K562 (cell line): ENCODE measurements at regions not wholly inside any gene's neighbourhood (a gene's known extent, or its start where the extent isn't known, plus 50 kb on each side); places are given as distances from the start of the nearest gene placed in this dataset.

Source experiments
- CBX1 ChIP-seq: sonication (generic); IDR thresholded peaks from 2 replicates; pipeline ENCODE4 v1.6.1; 2016; ENCODE audit warnings: antibody characterized with exemption, low read depth, mild to moderate bottlenecking
- CHD4 ChIP-seq: fragments of 200-600 bp; sonication (generic); IDR thresholded peaks from 3 replicates; pipeline ENCODE4 v1.6.1; 2012; ENCODE audit warnings: low read depth, mild to moderate bottlenecking, mixed read lengths, low read length, inconsistent platforms; ENCODE audit not compliant: insufficient read depth, insufficient replicate concordance, poor library complexity, severe bottlenecking
- EHMT2 ChIP-seq: fragments of 450-650 bp; IDR thresholded peaks from 2 replicates; pipeline ENCODE4 v1.6.1; 2018; ENCODE audit warnings: antibody characterized with exemption
- GTF2A2 ChIP-seq: IDR thresholded peaks from 2 replicates; pipeline ENCODE4 v1.6.1; 2016; ENCODE audit warnings: mild to moderate bottlenecking, missing genetic modification characterization, missing compliant biosample characterization
- HNRNPH1 ChIP-seq: fragments of 200-400 bp; formaldehyde crosslinking; optimal IDR thresholded peaks from 2 replicates; pipeline ENCODE3; 2017; ENCODE audit warnings: low read depth, mild to moderate bottlenecking, low read length, moderate library complexity
- KLF1 ChIP-seq: fragments of 450-650 bp; IDR thresholded peaks from 2 replicates; pipeline ENCODE4 v1.6.1; 2016; ENCODE audit warnings: missing genetic modification characterization, missing compliant biosample characterization
- MAZ ChIP-seq, 2 experiments: fragments of 450-650 bp in 1 of 2; sonication (generic) in 1 of 2; formaldehyde crosslinking; IDR thresholded peaks in 1 of 2; conservative IDR thresholded peaks in 1 of 2; 2 replicates each; pipeline versions ENCODE4 v1.4.0 to v1.5.0; 2020; ENCODE audit warnings: mild to moderate bottlenecking in 1 of 2, missing genetic modification reagents in 1 of 2
- MTA1 ChIP-seq: fragments of 450-650 bp; IDR thresholded peaks from 2 replicates; pipeline ENCODE4 v1.6.1; 2017; ENCODE audit warnings: borderline replicate concordance
- NUFIP1 ChIP-seq: fragments of 450-650 bp; IDR thresholded peaks from 2 replicates; pipeline ENCODE4 v1.6.1; 2018; ENCODE audit not compliant: partially characterized antibody
- SIN3B ChIP-seq: fragments of 450-650 bp; IDR thresholded peaks from 2 replicates; pipeline ENCODE4 v1.6.1; 2017; ENCODE audit warnings: low read depth, mild to moderate bottlenecking, moderate library complexity
- TEAD4 ChIP-seq, 2 experiments: sonication (generic) in 1 of 2; formaldehyde crosslinking in 1 of 2; IDR thresholded peaks; 2 replicates each; pipeline versions ENCODE4 v1.6.1 to v1.8.0; 2012 to 2022; ENCODE audit warnings: borderline replicate concordance in 1 of 2, inconsistent platforms in 1 of 2, low read length in 1 of 2, mild to moderate bottlenecking in 1 of 2, missing genetic modification reagents in 1 of 2
- ZNF75A ChIP-seq: fragments of 450-650 bp; formaldehyde crosslinking; IDR thresholded peaks from 2 replicates; pipeline ENCODE4 v1.4.0; 2020; ENCODE audit warnings: mild to moderate bottlenecking
- ZSCAN32 ChIP-seq: fragments of 450-650 bp; formaldehyde crosslinking; IDR thresholded peaks from 2 replicates; pipeline ENCODE4 v1.4.0; 2020; ENCODE audit warnings: mild to moderate bottlenecking, moderate library complexity
- TF ChIP-seq, protein P1 (sequence below), 2 experiments: fragments of 450-650 bp; formaldehyde crosslinking in 1 of 2; IDR thresholded peaks; 2 replicates each; pipeline versions ENCODE4 v1.4.0 to v1.6.1; 2014 to 2020; ENCODE audit warnings: mild to moderate bottlenecking in 2 of 2, borderline replicate concordance in 1 of 2, low read depth in 1 of 2
- TF ChIP-seq, protein P2 (sequence below): fragments of 200-800 bp; sonication (Bioruptor generic); IDR thresholded peaks from 2 replicates; pipeline ENCODE4 v1.6.1; 2017; ENCODE audit warnings: missing genetic modification characterization, missing compliant biosample characterization
- TF ChIP-seq, protein P3 (sequence below): sonication (generic); formaldehyde crosslinking; IDR thresholded peaks from 2 replicates; pipeline ENCODE4 v1.8.0; 2022; ENCODE audit warnings: missing genetic modification reagents, mild to moderate bottlenecking, moderate library complexity, borderline replicate concordance

DNA sequence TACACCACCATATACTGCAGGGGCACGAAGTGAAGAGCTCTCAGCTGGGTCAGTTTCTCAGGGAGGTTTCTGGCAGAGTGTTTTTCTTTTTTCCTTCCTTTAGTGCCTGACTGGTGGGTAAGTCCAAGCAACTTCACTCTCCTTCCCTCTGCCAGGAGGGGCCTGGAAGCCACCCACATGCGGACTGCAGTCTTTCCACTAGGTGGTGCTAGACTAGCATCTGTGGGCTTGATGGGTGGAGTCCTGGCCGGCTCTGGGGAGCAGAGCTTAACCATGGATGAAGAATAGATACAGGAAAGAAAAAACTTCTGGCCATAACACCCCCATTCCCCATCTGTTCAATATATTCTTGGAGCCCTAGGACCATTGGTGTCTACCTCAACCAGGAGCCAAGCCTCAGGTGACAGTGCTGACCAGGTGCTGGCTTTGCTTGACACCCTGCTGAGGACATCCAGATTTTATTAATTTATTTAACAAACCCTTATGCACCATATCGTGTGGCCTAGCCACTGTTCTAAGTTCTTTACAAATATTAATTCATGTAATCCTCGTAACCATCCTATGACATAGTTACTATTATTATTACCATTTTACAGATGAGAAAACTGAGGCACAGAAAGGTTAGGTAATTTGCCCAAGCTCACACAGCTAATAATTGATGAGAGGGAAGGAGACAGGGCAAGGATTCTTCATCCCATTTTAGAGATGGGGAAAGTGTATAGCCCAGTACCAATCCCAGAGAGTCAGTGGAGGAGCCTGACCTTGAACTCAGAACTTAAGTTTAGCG is 126.7 kb upstream of the CSF3R start (continued):
- TF ChIP-seq, protein P1, sequence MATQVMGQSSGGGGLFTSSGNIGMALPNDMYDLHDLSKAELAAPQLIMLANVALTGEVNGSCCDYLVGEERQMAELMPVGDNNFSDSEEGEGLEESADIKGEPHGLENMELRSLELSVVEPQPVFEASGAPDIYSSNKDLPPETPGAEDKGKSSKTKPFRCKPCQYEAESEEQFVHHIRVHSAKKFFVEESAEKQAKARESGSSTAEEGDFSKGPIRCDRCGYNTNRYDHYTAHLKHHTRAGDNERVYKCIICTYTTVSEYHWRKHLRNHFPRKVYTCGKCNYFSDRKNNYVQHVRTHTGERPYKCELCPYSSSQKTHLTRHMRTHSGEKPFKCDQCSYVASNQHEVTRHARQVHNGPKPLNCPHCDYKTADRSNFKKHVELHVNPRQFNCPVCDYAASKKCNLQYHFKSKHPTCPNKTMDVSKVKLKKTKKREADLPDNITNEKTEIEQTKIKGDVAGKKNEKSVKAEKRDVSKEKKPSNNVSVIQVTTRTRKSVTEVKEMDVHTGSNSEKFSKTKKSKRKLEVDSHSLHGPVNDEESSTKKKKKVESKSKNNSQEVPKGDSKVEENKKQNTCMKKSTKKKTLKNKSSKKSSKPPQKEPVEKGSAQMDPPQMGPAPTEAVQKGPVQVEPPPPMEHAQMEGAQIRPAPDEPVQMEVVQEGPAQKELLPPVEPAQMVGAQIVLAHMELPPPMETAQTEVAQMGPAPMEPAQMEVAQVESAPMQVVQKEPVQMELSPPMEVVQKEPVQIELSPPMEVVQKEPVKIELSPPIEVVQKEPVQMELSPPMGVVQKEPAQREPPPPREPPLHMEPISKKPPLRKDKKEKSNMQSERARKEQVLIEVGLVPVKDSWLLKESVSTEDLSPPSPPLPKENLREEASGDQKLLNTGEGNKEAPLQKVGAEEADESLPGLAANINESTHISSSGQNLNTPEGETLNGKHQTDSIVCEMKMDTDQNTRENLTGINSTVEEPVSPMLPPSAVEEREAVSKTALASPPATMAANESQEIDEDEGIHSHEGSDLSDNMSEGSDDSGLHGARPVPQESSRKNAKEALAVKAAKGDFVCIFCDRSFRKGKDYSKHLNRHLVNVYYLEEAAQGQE (IDR thresholded peaks at IDR 0.05; ENCODE audit: borderline replicate concordance), result peak; percentile 72
- TF ChIP-seq, protein P1 (CRISPR knock-in tag; IDR thresholded peaks at IDR 0.05; ENCODE audit: low read depth), result no peak
- TF ChIP-seq SIN3B, result no peak
- no peak for TF ChIP-seq HNRNPH1
- 0 out of 2 replicates have a peak, but pooled peaks have one; percentile 42 for TF ChIP-seq CBX1
- TF ChIP-seq MAZ (CRISPR knock-in tag; conservative IDR thresholded peaks at IDR 0.05 in 1 of 2, IDR thresholded peaks at IDR 0.05 in 1 of 2), result 0 out of 4 replicates have a peak, but pooled peaks of 1 of the 2 experiments have one; percentile 18
- no peak for TF ChIP-seq ZNF75A (CRISPR knock-in tag)
- TF ChIP-seq, protein P2, sequence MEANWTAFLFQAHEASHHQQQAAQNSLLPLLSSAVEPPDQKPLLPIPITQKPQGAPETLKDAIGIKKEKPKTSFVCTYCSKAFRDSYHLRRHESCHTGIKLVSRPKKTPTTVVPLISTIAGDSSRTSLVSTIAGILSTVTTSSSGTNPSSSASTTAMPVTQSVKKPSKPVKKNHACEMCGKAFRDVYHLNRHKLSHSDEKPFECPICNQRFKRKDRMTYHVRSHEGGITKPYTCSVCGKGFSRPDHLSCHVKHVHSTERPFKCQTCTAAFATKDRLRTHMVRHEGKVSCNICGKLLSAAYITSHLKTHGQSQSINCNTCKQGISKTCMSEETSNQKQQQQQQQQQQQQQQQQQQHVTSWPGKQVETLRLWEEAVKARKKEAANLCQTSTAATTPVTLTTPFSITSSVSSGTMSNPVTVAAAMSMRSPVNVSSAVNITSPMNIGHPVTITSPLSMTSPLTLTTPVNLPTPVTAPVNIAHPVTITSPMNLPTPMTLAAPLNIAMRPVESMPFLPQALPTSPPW, result peak; percentile 55
- TF ChIP-seq NUFIP1, result no peak
- TF ChIP-seq ZSCAN32 (CRISPR knock-in tag), result no peak
- TF ChIP-seq EHMT2, result peak; percentile 82; the same call in 1 of the 2 replicates
- no peak for TF ChIP-seq KLF1 (tag)
- no peak for TF ChIP-seq MTA1
- peak; percentile 64 for TF ChIP-seq CHD4
- TF ChIP-seq TEAD4 (IDR thresholded peaks at IDR 0.05; ENCODE audit: low read length), result 0 out of 2 replicates have a peak, but pooled peaks have one; percentile 29
- TF ChIP-seq TEAD4 (CRISPR knock-in tag; IDR thresholded peaks at IDR 0.05; ENCODE audit: borderline replicate concordance), result no peak
- TF ChIP-seq, protein P3, sequence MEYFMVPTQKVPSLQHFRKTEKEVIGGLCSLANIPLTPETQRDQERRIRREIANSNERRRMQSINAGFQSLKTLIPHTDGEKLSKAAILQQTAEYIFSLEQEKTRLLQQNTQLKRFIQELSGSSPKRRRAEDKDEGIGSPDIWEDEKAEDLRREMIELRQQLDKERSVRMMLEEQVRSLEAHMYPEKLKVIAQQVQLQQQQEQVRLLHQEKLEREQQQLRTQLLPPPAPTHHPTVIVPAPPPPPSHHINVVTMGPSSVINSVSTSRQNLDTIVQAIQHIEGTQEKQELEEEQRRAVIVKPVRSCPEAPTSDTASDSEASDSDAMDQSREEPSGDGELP (CRISPR knock-in tag), result peak; percentile 41; the same call in 1 of the 2 replicates
- TF ChIP-seq GTF2A2, result no peak
